ENCODE measurements at regions not wholly inside any gene's neighbourhood (a gene's known extent, or its start where the extent isn't known, plus 50 kb on each side); places are given as distances from the start of the nearest gene placed in this dataset.

DNA sequence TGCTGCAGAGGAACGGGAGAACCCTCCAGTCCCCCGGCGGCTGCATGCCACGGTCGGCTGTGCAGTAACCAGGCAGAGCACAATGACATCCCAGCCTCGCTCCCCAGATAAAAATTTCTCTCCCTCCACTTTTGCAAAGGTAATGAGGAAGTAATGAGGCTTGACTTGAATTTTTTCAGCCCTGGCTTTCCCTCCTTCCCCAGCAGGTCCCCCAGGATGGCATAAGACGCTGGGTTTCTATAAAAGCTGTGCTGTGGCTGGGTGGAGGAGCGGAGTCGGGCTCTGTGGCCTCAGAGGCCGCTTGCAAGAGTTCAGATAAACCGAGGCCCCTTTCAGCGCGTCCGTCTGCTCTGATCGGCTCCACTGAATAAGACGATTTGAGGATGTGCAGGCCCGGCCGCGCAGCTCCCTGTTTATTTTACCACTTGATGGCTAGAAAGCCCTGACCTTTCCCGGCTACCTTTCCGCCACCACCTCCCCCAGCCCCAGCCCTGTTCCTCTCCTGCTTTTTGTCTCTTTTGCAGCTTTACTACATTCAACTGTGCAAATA is 351.9 kb upstream of the IRX2 start (continued):
- TF ChIP-seq HMGA2 (CRISPR knock-in tag; IDR thresholded peaks at IDR 0.05) (no peak), EMX1 (CRISPR knock-in tag; IDR thresholded peaks at IDR 0.05) (no peak)
- TF ChIP-seq, protein P1, sequence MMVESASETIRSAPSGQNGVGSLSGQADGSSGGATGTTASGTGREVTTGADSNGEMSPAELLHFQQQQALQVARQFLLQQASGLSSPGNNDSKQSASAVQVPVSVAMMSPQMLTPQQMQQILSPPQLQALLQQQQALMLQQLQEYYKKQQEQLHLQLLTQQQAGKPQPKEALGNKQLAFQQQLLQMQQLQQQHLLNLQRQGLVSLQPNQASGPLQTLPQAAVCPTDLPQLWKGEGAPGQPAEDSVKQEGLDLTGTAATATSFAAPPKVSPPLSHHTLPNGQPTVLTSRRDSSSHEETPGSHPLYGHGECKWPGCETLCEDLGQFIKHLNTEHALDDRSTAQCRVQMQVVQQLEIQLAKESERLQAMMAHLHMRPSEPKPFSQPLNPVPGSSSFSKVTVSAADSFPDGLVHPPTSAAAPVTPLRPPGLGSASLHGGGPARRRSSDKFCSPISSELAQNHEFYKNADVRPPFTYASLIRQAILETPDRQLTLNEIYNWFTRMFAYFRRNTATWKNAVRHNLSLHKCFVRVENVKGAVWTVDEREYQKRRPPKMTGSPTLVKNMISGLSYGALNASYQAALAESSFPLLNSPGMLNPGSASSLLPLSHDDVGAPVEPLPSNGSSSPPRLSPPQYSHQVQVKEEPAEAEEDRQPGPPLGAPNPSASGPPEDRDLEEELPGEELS (CRISPR knock-in tag; IDR thresholded peaks at IDR 0.05) = no peak

DNA sequence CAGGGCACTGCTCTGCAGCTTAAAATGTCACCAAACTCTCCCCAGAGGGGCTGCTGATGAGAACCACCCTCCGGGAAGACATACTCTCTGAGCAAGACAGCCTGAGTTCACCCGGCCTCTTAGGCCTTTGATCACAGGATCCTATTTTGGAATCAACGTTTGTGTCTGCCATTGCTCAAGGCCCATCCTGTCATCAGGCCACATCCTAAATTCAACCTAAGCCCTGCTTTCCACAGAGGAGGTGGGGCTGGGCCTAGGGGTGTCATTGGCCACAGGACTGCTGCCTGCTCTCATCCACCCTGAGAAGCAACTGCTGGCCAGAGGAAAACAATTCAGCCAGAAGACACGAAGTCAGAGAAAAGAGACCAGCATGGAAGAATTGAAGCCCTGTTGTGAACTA is 351.1 kb upstream of the IRX2 start:
- H3K27me3 Mint-ChIP-seq (ENCODE audit: low read depth) = peaks cover 31% of the 10 kb centered on the region
- no peak for DNase-seq (ENCODE audit: low spot score)
- no peak for ATAC-seq
- H3K36me3 Mint-ChIP-seq = no peaks in the 10 kb centered on the region
- CTCF ChIA-PET = no interaction called here
- H3K9me3 Mint-ChIP-seq = no peaks in the 10 kb centered on the region
- H3K4me3 Mint-ChIP-seq = no peak overlapping the region
- peaks cover 87% of the 10 kb centered on the region for H3K4me1 Mint-ChIP-seq
- peak overlapping the region; percentile 95 for H3K27ac Mint-ChIP-seq
- TF ChIP-seq, protein P2, sequence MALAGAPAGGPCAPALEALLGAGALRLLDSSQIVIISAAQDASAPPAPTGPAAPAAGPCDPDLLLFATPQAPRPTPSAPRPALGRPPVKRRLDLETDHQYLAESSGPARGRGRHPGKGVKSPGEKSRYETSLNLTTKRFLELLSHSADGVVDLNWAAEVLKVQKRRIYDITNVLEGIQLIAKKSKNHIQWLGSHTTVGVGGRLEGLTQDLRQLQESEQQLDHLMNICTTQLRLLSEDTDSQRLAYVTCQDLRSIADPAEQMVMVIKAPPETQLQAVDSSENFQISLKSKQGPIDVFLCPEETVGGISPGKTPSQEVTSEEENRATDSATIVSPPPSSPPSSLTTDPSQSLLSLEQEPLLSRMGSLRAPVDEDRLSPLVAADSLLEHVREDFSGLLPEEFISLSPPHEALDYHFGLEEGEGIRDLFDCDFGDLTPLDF (CRISPR knock-in tag; IDR thresholded peaks at IDR 0.05) = no peak
- POLR2A ChIA-PET = no interaction called here

DNA sequence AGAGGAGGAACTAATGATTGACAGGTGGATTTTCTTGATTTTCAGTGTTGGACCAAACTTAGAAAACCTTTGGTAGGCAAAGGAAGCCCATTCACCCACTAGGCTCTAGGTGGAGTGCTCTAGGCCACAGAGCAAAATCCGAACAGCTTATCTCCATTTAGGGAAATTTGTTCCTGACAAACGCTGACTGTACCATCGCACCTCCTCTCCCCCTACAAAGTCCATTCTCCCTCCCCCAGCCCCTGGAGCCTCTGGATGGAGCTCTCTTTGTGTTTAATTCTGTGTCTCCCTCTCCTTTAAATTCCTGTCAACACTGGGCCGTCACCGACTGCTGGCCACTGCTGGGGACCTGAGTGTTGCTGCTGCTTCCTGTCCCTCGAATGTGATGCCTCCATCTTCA is 350.1 kb upstream of the IRX2 start:
- ATAC-seq (peak; percentile 60), DNase-seq (ENCODE audit: low spot score) (peak; percentile 42)
- Mint-ChIP-seq H3K9me3 (no peaks in the 10 kb centered on the region), H3K36me3 (no peaks in the 10 kb centered on the region), H3K27me3 (ENCODE audit: low read depth) (peaks cover 25% of the 10 kb centered on the region), H3K4me1 (peaks cover 77% of the 10 kb centered on the region), H3K4me3 (peak overlapping the region; percentile 32), H3K27ac (peak overlapping the region; percentile 95)
- ChIA-PET POLR2A (interaction anchor here (0.6 to 0.9 kb wide), 2 partner anchors 20 to 1064 kb away, joined by 3 to 5 read pairs; no protein-coding TSS in a partner anchor), CTCF (interaction anchor here (0.6 to 1.4 kb wide), 4 partner anchors 16 to 1194 kb away, joined by 3 to 4 read pairs (median 3); no protein-coding TSS in a partner anchor)
- TF ChIP-seq ZNF396 (CRISPR knock-in tag; IDR thresholded peaks at IDR 0.05; ENCODE audit: borderline replicate concordance) = 0 out of 2 replicates have a peak, but pooled peaks have one; percentile 40
- TF ChIP-seq, protein P3, sequence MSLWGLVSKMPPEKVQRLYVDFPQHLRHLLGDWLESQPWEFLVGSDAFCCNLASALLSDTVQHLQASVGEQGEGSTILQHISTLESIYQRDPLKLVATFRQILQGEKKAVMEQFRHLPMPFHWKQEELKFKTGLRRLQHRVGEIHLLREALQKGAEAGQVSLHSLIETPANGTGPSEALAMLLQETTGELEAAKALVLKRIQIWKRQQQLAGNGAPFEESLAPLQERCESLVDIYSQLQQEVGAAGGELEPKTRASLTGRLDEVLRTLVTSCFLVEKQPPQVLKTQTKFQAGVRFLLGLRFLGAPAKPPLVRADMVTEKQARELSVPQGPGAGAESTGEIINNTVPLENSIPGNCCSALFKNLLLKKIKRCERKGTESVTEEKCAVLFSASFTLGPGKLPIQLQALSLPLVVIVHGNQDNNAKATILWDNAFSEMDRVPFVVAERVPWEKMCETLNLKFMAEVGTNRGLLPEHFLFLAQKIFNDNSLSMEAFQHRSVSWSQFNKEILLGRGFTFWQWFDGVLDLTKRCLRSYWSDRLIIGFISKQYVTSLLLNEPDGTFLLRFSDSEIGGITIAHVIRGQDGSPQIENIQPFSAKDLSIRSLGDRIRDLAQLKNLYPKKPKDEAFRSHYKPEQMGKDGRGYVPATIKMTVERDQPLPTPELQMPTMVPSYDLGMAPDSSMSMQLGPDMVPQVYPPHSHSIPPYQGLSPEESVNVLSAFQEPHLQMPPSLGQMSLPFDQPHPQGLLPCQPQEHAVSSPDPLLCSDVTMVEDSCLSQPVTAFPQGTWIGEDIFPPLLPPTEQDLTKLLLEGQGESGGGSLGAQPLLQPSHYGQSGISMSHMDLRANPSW (CRISPR knock-in tag; conservative IDR thresholded peaks at IDR 0.05; ENCODE audit: low read depth) = no peak

DNA sequence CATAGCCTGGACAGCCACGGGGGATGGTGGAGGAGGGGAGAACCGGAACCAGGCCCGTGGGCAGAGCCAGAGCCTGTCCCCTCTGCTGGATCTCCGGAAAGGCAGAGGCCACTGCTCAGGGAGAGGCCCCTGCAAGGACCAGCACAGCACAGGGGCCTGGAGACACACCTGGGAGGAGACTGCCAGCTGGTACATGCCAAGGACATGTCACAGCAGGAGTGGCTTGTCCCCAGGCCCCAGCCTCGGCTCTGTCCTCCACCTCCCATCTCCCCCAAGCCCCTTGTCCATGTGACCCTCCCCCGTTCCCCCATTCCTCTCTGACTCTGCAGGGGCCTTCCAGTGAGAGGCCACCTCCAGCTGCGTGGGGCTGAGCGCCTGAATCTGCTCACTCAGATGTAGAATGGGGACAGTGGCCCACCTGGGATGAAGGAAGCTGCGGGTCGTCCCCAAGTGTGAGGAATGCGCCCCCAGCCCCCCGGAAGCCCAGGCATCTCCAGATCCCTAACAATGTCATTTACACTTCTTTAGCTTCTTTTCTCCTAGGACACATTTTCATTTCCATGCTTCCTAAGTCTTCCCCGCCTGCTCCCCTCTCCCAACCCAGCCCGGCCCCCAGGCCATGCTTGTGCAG is 349.6 kb upstream of the IRX2 start:
- Mint-ChIP-seq H3K9me3 (no peaks in the 10 kb centered on the region), H3K4me3 (peak overlapping the region; percentile 32), H3K36me3 (no peaks in the 10 kb centered on the region), H3K27me3 (ENCODE audit: low read depth) (peaks cover 25% of the 10 kb centered on the region), H3K27ac (peak overlapping the region; percentile 95), H3K4me1 (peaks cover 75% of the 10 kb centered on the region)
- CTCF ChIA-PET = interaction anchor here (0.6 to 1.4 kb wide), 4 partner anchors 17 to 1194 kb away, joined by 3 to 4 read pairs (median 3); no protein-coding TSS in a partner anchor
- DNase-seq (ENCODE audit: low spot score) (peak; percentile 67), ATAC-seq (peak; percentile 67)
- POLR2A ChIA-PET = interaction anchor here (0.6 to 0.9 kb wide), 2 partner anchors 21 to 1064 kb away, joined by 3 to 5 read pairs; no protein-coding TSS in a partner anchor
- peak; percentile 100 for TF ChIP-seq ZNF423 (CRISPR knock-in tag; IDR thresholded peaks at IDR 0.05)
- TF ChIP-seq NFE2L1 (CRISPR knock-in tag; IDR thresholded peaks at IDR 0.05) = peak; percentile 72; the same call in 1 of the 2 replicates
- TF ChIP-seq, protein P4, sequence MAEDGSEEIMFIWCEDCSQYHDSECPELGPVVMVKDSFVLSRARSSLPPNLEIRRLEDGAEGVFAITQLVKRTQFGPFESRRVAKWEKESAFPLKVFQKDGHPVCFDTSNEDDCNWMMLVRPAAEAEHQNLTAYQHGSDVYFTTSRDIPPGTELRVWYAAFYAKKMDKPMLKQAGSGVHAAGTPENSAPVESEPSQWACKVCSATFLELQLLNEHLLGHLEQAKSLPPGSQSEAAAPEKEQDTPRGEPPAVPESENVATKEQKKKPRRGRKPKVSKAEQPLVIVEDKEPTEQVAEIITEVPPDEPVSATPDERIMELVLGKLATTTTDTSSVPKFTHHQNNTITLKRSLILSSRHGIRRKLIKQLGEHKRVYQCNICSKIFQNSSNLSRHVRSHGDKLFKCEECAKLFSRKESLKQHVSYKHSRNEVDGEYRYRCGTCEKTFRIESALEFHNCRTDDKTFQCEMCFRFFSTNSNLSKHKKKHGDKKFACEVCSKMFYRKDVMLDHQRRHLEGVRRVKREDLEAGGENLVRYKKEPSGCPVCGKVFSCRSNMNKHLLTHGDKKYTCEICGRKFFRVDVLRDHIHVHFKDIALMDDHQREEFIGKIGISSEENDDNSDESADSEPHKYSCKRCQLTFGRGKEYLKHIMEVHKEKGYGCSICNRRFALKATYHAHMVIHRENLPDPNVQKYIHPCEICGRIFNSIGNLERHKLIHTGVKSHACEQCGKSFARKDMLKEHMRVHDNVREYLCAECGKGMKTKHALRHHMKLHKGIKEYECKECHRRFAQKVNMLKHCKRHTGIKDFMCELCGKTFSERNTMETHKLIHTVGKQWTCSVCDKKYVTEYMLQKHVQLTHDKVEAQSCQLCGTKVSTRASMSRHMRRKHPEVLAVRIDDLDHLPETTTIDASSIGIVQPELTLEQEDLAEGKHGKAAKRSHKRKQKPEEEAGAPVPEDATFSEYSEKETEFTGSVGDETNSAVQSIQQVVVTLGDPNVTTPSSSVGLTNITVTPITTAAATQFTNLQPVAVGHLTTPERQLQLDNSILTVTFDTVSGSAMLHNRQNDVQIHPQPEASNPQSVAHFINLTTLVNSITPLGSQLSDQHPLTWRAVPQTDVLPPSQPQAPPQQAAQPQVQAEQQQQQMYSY (CRISPR knock-in tag; IDR thresholded peaks at IDR 0.05) = no peak
- TF ChIP-seq, protein P5, sequence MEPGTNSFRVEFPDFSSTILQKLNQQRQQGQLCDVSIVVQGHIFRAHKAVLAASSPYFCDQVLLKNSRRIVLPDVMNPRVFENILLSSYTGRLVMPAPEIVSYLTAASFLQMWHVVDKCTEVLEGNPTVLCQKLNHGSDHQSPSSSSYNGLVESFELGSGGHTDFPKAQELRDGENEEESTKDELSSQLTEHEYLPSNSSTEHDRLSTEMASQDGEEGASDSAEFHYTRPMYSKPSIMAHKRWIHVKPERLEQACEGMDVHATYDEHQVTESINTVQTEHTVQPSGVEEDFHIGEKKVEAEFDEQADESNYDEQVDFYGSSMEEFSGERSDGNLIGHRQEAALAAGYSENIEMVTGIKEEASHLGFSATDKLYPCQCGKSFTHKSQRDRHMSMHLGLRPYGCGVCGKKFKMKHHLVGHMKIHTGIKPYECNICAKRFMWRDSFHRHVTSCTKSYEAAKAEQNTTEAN (CRISPR knock-in tag; IDR thresholded peaks at IDR 0.05) = peak; percentile 92
- TF ChIP-seq, protein P2 (CRISPR knock-in tag; IDR thresholded peaks at IDR 0.05) = no peak
- peak; percentile 64 for TF ChIP-seq SP1 (CRISPR knock-in tag; conservative IDR thresholded peaks at IDR 0.05)
- TF ChIP-seq, protein P6, sequence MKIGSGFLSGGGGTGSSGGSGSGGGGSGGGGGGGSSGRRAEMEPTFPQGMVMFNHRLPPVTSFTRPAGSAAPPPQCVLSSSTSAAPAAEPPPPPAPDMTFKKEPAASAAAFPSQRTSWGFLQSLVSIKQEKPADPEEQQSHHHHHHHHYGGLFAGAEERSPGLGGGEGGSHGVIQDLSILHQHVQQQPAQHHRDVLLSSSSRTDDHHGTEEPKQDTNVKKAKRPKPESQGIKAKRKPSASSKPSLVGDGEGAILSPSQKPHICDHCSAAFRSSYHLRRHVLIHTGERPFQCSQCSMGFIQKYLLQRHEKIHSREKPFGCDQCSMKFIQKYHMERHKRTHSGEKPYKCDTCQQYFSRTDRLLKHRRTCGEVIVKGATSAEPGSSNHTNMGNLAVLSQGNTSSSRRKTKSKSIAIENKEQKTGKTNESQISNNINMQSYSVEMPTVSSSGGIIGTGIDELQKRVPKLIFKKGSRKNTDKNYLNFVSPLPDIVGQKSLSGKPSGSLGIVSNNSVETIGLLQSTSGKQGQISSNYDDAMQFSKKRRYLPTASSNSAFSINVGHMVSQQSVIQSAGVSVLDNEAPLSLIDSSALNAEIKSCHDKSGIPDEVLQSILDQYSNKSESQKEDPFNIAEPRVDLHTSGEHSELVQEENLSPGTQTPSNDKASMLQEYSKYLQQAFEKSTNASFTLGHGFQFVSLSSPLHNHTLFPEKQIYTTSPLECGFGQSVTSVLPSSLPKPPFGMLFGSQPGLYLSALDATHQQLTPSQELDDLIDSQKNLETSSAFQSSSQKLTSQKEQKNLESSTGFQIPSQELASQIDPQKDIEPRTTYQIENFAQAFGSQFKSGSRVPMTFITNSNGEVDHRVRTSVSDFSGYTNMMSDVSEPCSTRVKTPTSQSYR (CRISPR knock-in tag; IDR thresholded peaks at IDR 0.05) = peak; percentile 83

Measured in WTC11 (cell line).